OCI-LY7 (cell line): ENCODE measurements at regions not wholly inside any gene's neighbourhood (a gene's known extent, or its start where the extent isn't known, plus 50 kb on each side); places are given as distances from the start of the nearest gene placed in this dataset.

Experiments
- CTCF ChIP-seq: fragments of 200-600 bp; sonication (generic); conservative IDR thresholded peaks from 2 replicates; pipeline ENCODE4 v1.5.1; 2014; ENCODE audit warnings: mild to moderate bottlenecking, antibody characterized with exemption, low read length, moderate library complexity, mixed read lengths
- EZH2phosphoT487 ChIP-seq: fragments of 200-600 bp; sonication (generic); IDR thresholded peaks from 2 replicates; pipeline ENCODE4 v1.6.1; 2018; ENCODE audit warnings: low read depth, borderline replicate concordance, mild to moderate bottlenecking, mixed run types, antibody characterized with exemption, low read length, moderate library complexity, mixed read lengths

DNA sequence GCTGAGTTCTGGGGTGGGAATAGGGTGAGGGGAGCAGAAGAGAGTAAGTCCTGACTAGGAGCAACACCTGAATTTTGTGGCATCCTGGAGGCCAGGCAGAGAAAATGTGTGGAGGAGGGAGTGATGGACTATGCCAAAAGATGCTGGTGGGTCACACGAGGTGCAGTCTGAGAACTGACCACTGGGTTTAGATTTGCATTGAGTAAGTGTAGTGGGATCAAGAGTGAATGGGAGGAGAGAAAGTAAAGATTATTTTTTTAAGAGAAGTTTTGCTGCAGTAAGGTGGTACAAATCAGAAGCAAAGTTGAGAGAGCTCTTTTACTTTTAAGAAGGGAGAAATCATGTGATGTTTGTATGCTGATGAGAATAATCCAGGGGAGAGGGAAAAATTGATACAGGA is 405.1 kb downstream of the DLEU7 start:
- TF ChIP-seq CTCF (no peak), EZH2phosphoT487 (no peak)
